HCT116 (cell line): ENCODE measurements at regions not wholly inside any gene's neighbourhood (a gene's known extent, or its start where the extent isn't known, plus 50 kb on each side); places are given as distances from the start of the nearest gene placed in this dataset.

Experiments used
- ATAC-seq: fragments of 200-7000 bp; cut with Tn5 transposase; 2 replicates; pipeline ENCODE4 v1.9.1; 2020; ENCODE audit warnings: mild to moderate bottlenecking, moderate library complexity
- BruUV-seq: library from RNA; stranded (reverse); fragments of 400-500 nt; replicated peaks from 2 replicates; lab custom pipeline; 2021; lab: Mats Ljungman, UMichigan
- CTCF ChIA-PET: fragments of 300-600 bp; sonication (Branson Sonifier 250); formaldehyde crosslinking; loops from one replicate; lab custom pipeline; 2021; ENCODE audit warnings: antibody characterized with exemption; lab: Charles Lee
- POLR2A ChIA-PET: fragments of 300-600, 350-600 bp; sonication (Branson Sonifier 250); formaldehyde crosslinking; loops from one replicate; lab custom pipeline; 2021; ENCODE audit warnings: antibody characterized with exemption; lab: Charles Lee
- RAD21 ChIA-PET, 2 experiments: fragments of 300-600 bp; sonication (Branson Sonifier 250); formaldehyde crosslinking; loops; one replicate each; lab custom pipeline; 2023; ENCODE audit warnings: low total read pairs in 2 of 2; ENCODE audit not compliant: uncharacterized antibody in 2 of 2, unreplicated experiment in 2 of 2, low non-redundant PET in 1 of 2; lab: Charles Lee
- DNase-seq: peaks from one replicate; pipeline ENCODE4 v3.0.0-alpha.2; 2010; ENCODE audit warnings: low read depth, low spot score
- H2AFZ ChIP-seq: fragments of 200-600 bp; shearing (Covaris generic), sonication (generic); 2 replicates; pipeline ENCODE4 v1.6.1; 2017; ENCODE audit warnings: low read depth, mixed run types, mixed read lengths, antibody characterized with exemption, low read length; ENCODE audit not compliant: poor library complexity, severe bottlenecking
- H3K27ac ChIP-seq: 2 replicates; pipeline ENCODE4 v1.5.1; 2012; ENCODE audit warnings: low read depth, low read length
- H3K27me3 ChIP-seq: fragments of 200-600 bp; sonication (generic); 2 replicates; pipeline ENCODE4 v1.6.1; 2016; ENCODE audit warnings: mixed run types, low read length, mixed read lengths; ENCODE audit not compliant: insufficient read depth
- H3K36me3 ChIP-seq, 2 experiments: fragments of 200-500 bp in 1 of 2; fragments of 200-600 bp in 1 of 2; sonication (Bioruptor generic) in 1 of 2; sonication (generic) in 1 of 2; 2 replicates each; pipeline versions ENCODE4 v1.5.1 to v1.6.1; 2014 to 2016; ENCODE audit warnings: low read length in 2 of 2, inconsistent platforms in 1 of 2, mixed read lengths in 1 of 2, mixed run types in 1 of 2; ENCODE audit not compliant: insufficient read depth in 2 of 2, control insufficient read depth in 1 of 2
- H3K4me1 ChIP-seq, 2 experiments: fragments of 200-600 bp in 1 of 2; sonication (generic) in 1 of 2; 2 replicates each; pipeline versions ENCODE4 v1.5.1 to v1.6.1; 2012 to 2017; ENCODE audit warnings: low read length in 2 of 2, inconsistent platforms in 1 of 2, mild to moderate bottlenecking in 1 of 2, mixed read lengths in 1 of 2, mixed run types in 1 of 2, moderate library complexity in 1 of 2; ENCODE audit not compliant: insufficient read depth in 2 of 2, control insufficient read depth in 1 of 2
- H3K4me2 ChIP-seq: fragments of 200-600 bp; sonication (generic); 2 replicates; pipeline ENCODE4 v1.6.1; 2017; ENCODE audit warnings: mixed run types, low read length, mixed read lengths
- H3K4me3 ChIP-seq, 2 experiments: fragments of 200-600 bp in 1 of 2; sonication (generic) in 1 of 2; replicated peaks in 1 of 2; 2 replicates each; pipeline ENCODE4 v1.5.1; 2011 to 2016; ENCODE audit warnings: low read length in 2 of 2, control low read depth in 1 of 2, low read depth in 1 of 2, mild to moderate bottlenecking in 1 of 2, mixed read lengths in 1 of 2, mixed run types in 1 of 2
- H3K79me2 ChIP-seq: fragments of 200-600 bp; sonication (generic); 2 replicates; pipeline ENCODE4 v1.6.1; 2017; ENCODE audit warnings: mild to moderate bottlenecking, mixed run types, low read length, moderate library complexity, mixed read lengths; ENCODE audit not compliant: insufficient read depth
- H3K9ac ChIP-seq: fragments of 200-600 bp; sonication (generic); 2 replicates; pipeline ENCODE4 v1.6.1; 2016; ENCODE audit warnings: low read length, mixed read lengths
- H3K9me2 ChIP-seq: fragments of 200-600 bp; sonication (generic), shearing (Covaris generic); 2 replicates; pipeline ENCODE4 v1.6.1; 2017; ENCODE audit warnings: mixed run types, mild to moderate bottlenecking, moderate library complexity; ENCODE audit not compliant: insufficient read depth
- H3K9me3 ChIP-seq, 2 experiments: fragments of 200-500 bp in 1 of 2; fragments of 200-600 bp in 1 of 2; sonication (Bioruptor generic) in 1 of 2; sonication (generic) in 1 of 2; 2 replicates each; pipeline ENCODE4 v1.6.1; 2014 to 2017; ENCODE audit warnings: low read length in 2 of 2, mixed read lengths in 2 of 2, inconsistent platforms in 1 of 2, low read depth in 1 of 2, mild to moderate bottlenecking in 1 of 2, mixed run types in 1 of 2, moderate library complexity in 1 of 2; ENCODE audit not compliant: control insufficient read depth in 1 of 2, insufficient read depth in 1 of 2
- H4K20me1 ChIP-seq: fragments of 200-600 bp; sonication (generic), shearing (Covaris generic); 2 replicates; pipeline ENCODE4 v1.6.1; 2017; ENCODE audit warnings: mixed run types, mild to moderate bottlenecking, moderate library complexity; ENCODE audit not compliant: insufficient read depth
- CBX3 ChIP-seq: IDR thresholded peaks from 2 replicates; pipeline ENCODE4 v1.6.1; 2012; ENCODE audit warnings: low read depth
- CEBPB ChIP-seq: IDR thresholded peaks from 2 replicates; pipeline ENCODE4 v1.6.1; 2012; ENCODE audit warnings: low read depth
- ELF1 ChIP-seq: IDR thresholded peaks from 2 replicates; pipeline ENCODE4 v1.6.1; 2012; ENCODE audit warnings: low read depth, borderline replicate concordance
- POLR2AphosphoS5 ChIP-seq: IDR thresholded peaks from 2 replicates; pipeline ENCODE4 v1.6.1; 2011; ENCODE audit warnings: mild to moderate bottlenecking, low read depth, low read length, moderate library complexity
- intact Hi-C: fragments of 100-400 bp; cut with micrococcal nuclease; formaldehyde crosslinking; loops from 2 replicates; pipeline ENCODE4 v1.10.0; 2022

DNA sequence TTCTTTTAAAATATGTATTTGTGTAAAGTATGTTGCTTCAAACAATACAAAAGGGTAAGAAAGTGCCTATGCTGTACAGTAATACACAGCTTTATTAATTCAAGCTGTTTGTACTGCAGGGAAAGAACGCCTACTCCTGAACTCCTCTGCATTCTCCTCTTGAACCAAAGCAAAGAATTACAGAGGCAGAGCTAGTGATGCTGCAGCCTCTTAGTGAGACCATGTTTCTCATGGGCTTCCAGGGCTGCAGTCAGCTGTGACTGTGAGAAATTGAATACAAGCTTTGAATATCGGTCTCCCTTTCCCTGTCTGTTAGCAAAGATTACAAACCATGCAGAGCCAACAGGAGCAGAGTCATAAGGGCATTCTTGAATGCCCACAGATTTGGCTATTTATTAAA lies 248.5 kb downstream of the SLITRK1 start:
- Histone ChIP-seq H4K20me1 (no peaks in the 10 kb centered on the region), H3K9me3 (0 out of 4 replicates have a peak, but pooled peaks cover 3% of the 10 kb centered on the region in 2 experiments), H2AFZ (no peak overlapping the region), H3K4me2 (no peak overlapping the region), H3K36me3 (no peaks in the 10 kb centered on the region), H3K9me2 (no peaks in the 10 kb centered on the region), H3K27me3 (no peaks in the 10 kb centered on the region), H3K4me3 (no peak overlapping the region), H3K4me1 (no peaks in the 10 kb centered on the region; a peak in 1 of 4 replicates), H3K79me2 (no peaks in the 10 kb centered on the region), H3K9ac (no peak overlapping the region), H3K27ac (no peak overlapping the region)
- intact Hi-C loops: no loop called here
- ATAC-seq: no peak
- ChIA-PET POLR2A (no interaction called here), CTCF (no interaction called here), RAD21 (no interaction called here)
- BruUV-seq: no TSS peak
- no peak for DNase-seq
- no peak for TF ChIP-seq POLR2AphosphoS5
- TF ChIP-seq, all 23 proteins: peak for 0

DNA sequence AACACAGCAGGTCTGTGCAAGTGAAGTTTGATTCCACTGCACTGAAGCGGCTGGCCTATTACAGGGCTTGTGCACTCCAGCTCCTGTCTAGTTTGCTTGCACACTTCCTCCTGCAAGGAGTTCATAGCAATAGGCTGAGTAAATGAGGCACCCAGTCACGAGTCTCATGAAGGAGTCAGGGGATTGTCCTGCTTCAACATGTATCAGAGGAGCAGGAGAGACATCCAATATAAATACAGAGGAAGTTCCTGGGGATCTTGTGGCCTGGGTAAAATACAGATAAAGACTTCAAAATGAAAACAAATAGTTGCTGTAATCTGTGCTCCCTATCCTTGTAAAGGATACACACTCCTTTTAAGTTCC lies 259.9 kb downstream of the SLITRK1 start:
- ATAC-seq: peak; percentile 72

More for the DNA sequence above, 259.9 kb downstream of the SLITRK1 start:
- Histone ChIP-seq H3K79me2 (no peaks in the 10 kb centered on the region), H3K4me2 (peak overlapping the region; percentile 42), H3K4me3 (no peak overlapping the region), H2AFZ (no peak overlapping the region), H3K27ac (peak overlapping the region; percentile 46)
- DNase-seq: no peak
- no TSS peak for BruUV-seq
- CTCF ChIA-PET: no interaction called here
- TF ChIP-seq CEBPB (no peak), CBX3 (0 out of 2 replicates have a peak, but pooled peaks have one; percentile 3), ELF1 (no peak)
- TF ChIP-seq, all 23 proteins: peak for 1
- RAD21 ChIA-PET: no interaction called here
- no peaks in the 10 kb centered on the region for H3K27me3 ChIP-seq
- H3K36me3 ChIP-seq: no peaks in the 10 kb centered on the region
- POLR2A ChIA-PET: no interaction called here
- H4K20me1 ChIP-seq: no peaks in the 10 kb centered on the region
- intact Hi-C loops: no loop called here
- H3K9me3 ChIP-seq: no peaks in the 10 kb centered on the region; a peak in 1 of 4 replicates
- H3K4me1 ChIP-seq: peaks cover 0 to 44% of the 10 kb centered on the region in 2 experiments; a peak in 3 of 4 replicates
- H3K9me2 ChIP-seq: no peaks in the 10 kb centered on the region
- no peak overlapping the region for H3K9ac ChIP-seq
